HEK293 (cell line): ENCODE measurements at regions not wholly inside any gene's neighbourhood (a gene's known extent, or its start where the extent isn't known, plus 50 kb on each side); places are given as distances from the start of the nearest gene placed in this dataset.

Source experiments
- CTCF ChIA-PET: fragments of 350-600 bp; formaldehyde crosslinking; extraction: SDS; loops from one replicate; lab custom pipeline; 2021; ENCODE audit warnings: antibody characterized with exemption; lab: Yijun Ruan, JAX
- POLR2A ChIA-PET: fragments of 300-600 bp; formaldehyde crosslinking; extraction: SDS; loops from one replicate; lab custom pipeline; 2020; ENCODE audit warnings: antibody characterized with exemption, inconsistent platforms; lab: Yijun Ruan, JAX
- H3K27ac ChIP-seq: fragments of 200-500 bp; sonication (Bioruptor generic); 2 replicates; pipeline ENCODE4 v1.5.1; 2014; ENCODE audit warnings: low read depth, low read length, control low read depth, inconsistent platforms; ENCODE audit errors: extremely low read depth
- H3K36me3 ChIP-seq, 2 experiments: fragments of 200-500 bp in 1 of 2; sonication (Bioruptor generic) in 1 of 2; 1 replicate in 1 of 2; 2 replicates in 1 of 2; pipeline ENCODE4 v1.5.1; 2014 to 2017; ENCODE audit warnings: inconsistent platforms in 2 of 2, low read length in 2 of 2; ENCODE audit not compliant: control insufficient read depth in 2 of 2, insufficient read depth in 1 of 2
- H3K4me1 ChIP-seq: fragments of 200-500 bp; sonication (Bioruptor generic); 2 replicates; pipeline ENCODE4 v1.5.1; 2014; ENCODE audit warnings: mild to moderate bottlenecking, low read length, inconsistent platforms; ENCODE audit not compliant: control insufficient read depth, insufficient read depth
- H3K4me3 ChIP-seq: 2 replicates; pipeline ENCODE4 v1.5.1; 2011; ENCODE audit warnings: low read depth, mild to moderate bottlenecking, control low read depth, low read length, moderate library complexity
- H3K9me3 ChIP-seq: fragments of 200-500 bp; sonication (Bioruptor generic); 2 replicates; pipeline ENCODE4 v1.5.1; 2014; ENCODE audit warnings: low read depth, low read length, inconsistent platforms; ENCODE audit not compliant: control insufficient read depth, insufficient read depth
- CTCF ChIP-seq: fragments of 450-650 bp; formaldehyde crosslinking; IDR thresholded peaks from 2 replicates; pipeline ENCODE4 v1.5.1; 2016; ENCODE audit warnings: missing biosample characterization, missing genetic modification characterization
- FEZF1 ChIP-seq: fragments of 450-650 bp; formaldehyde crosslinking; IDR thresholded peaks from 2 replicates; pipeline ENCODE4 v1.5.1; 2016; ENCODE audit warnings: missing biosample characterization, missing genetic modification characterization
- GLIS2 ChIP-seq: fragments of 450-650 bp; formaldehyde crosslinking; IDR thresholded peaks from 2 replicates; pipeline ENCODE4 v1.5.1; 2016; ENCODE audit warnings: missing biosample characterization, missing genetic modification characterization
- KLF7 ChIP-seq: fragments of 450-650 bp; formaldehyde crosslinking; IDR thresholded peaks from 2 replicates; pipeline ENCODE4 v1.5.1; 2016; ENCODE audit warnings: missing biosample characterization, missing genetic modification characterization, borderline replicate concordance
- KLF9 ChIP-seq: fragments of 450-650 bp; formaldehyde crosslinking; IDR thresholded peaks from 2 replicates; pipeline ENCODE4 v1.5.1; 2016; ENCODE audit warnings: missing biosample characterization, missing genetic modification characterization, low read depth
- MZF1 ChIP-seq: fragments of 450-650 bp; formaldehyde crosslinking; IDR thresholded peaks from 2 replicates; pipeline ENCODE4 v1.5.1; 2017; ENCODE audit warnings: missing biosample characterization, missing genetic modification characterization, borderline replicate concordance
- PRDM2 ChIP-seq: fragments of 450-650 bp; formaldehyde crosslinking; IDR thresholded peaks from 2 replicates; pipeline ENCODE4 v1.5.1; 2016; ENCODE audit warnings: missing biosample characterization, missing genetic modification characterization, borderline replicate concordance
- ZBTB20 ChIP-seq: fragments of 450-650 bp; formaldehyde crosslinking; IDR thresholded peaks from 2 replicates; pipeline ENCODE4 v1.5.1; 2016; ENCODE audit warnings: missing biosample characterization, missing genetic modification characterization
- ZNF10 ChIP-seq: fragments of 450-650 bp; formaldehyde crosslinking; IDR thresholded peaks from 2 replicates; pipeline ENCODE4 v1.5.1; 2017; ENCODE audit warnings: missing biosample characterization, missing genetic modification characterization
- ZNF292 ChIP-seq: fragments of 450-650 bp; formaldehyde crosslinking; IDR thresholded peaks from 2 replicates; pipeline ENCODE4 v1.5.1; 2016; ENCODE audit warnings: low read depth, missing biosample characterization, missing genetic modification characterization, borderline replicate concordance
- ZNF366 ChIP-seq: fragments of 450-650 bp; formaldehyde crosslinking; conservative IDR thresholded peaks from 2 replicates; pipeline ENCODE4 v1.5.1; 2016; ENCODE audit warnings: missing biosample characterization, missing genetic modification characterization
- ZNF501 ChIP-seq: fragments of 450-650 bp; formaldehyde crosslinking; IDR thresholded peaks from 2 replicates; pipeline ENCODE4 v1.5.1; 2016; ENCODE audit warnings: missing biosample characterization, missing genetic modification characterization
- ZNF510 ChIP-seq: fragments of 450-650 bp; formaldehyde crosslinking; IDR thresholded peaks from 2 replicates; pipeline ENCODE4 v1.5.1; 2018; ENCODE audit warnings: mild to moderate bottlenecking, missing genetic modification characterization, missing biosample characterization; ENCODE audit not compliant: insufficient replicate concordance
- ZSCAN23 ChIP-seq: fragments of 450-650 bp; formaldehyde crosslinking; IDR thresholded peaks from 2 replicates; pipeline ENCODE4 v1.5.1; 2016; ENCODE audit warnings: missing biosample characterization, missing genetic modification characterization
- TF ChIP-seq, protein P1 (sequence below): fragments of 450-650 bp; formaldehyde crosslinking; IDR thresholded peaks from 2 replicates; pipeline ENCODE4 v1.5.1; 2016; ENCODE audit warnings: missing biosample characterization, missing genetic modification characterization
- TF ChIP-seq, protein P2 (sequence below): fragments of 450-650 bp; formaldehyde crosslinking; IDR thresholded peaks from 2 replicates; pipeline ENCODE4 v1.5.1; 2016; ENCODE audit warnings: missing biosample characterization, missing genetic modification characterization

DNA sequence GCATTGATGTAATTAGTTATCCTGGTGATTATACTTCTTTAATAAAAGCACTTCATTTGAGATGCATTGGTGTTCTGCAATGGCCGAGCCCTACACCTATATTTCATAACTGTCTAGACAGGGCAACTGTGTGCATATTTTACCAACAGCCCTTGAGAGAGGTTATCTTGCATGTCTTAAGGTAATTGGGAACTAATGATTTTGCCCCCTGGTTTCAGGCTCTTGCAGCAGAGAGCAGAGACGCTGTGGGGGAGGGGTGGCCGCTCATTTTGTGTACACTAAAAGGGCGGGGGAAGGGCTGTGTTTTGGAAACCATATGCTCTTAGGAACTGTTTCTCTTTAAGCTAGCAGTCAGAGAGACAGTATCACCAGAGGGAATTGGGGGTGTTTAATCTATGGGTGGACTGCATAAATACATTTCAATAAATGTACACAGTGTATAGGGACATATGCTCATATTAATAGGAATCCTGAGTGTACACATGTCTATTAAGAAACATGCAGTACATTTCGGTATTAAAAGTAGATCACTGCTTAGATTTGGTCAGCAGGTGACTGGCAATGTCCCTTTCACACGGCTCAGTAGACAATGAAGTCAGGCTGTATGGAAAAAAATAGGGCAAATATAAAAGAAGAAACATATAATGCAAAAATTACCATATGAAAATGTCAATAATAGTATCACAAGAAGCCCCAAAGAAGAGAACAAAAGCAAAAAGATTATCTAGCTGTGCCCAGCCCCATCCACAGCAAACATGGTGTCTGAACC is 402.9 kb upstream of the CITED2 start (continued):
- no peak for TF ChIP-seq ZNF366
- no peak for TF ChIP-seq FEZF1 (tag by site-specific recombination)

DNA sequence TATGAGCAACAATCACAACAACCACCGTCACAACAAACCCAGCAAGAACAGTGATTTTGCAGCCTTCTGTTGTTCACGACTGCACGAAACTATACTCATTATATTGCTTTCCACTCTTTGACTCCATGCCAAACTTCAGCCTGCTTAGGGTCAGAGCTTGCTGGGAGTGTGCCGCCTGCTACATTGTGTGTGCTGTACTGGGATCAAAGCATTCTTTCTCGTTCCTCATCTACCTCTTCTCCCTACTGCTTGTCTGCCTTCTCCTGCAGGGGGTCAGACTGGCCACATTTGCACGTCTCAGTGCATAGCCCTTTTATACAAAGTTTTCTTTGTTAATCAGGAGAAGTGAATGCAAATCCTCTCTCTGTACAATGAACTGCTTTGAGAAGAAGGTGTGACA is 401.6 kb upstream of the CITED2 start:
- Histone ChIP-seq H3K27ac (no peak overlapping the region), H3K4me3 (no peak overlapping the region), H3K36me3 (no peaks in the 10 kb centered on the region), H3K4me1 (peaks cover 5% of the 10 kb centered on the region; the same call in 1 of the 2 replicates)
- TF ChIP-seq ZNF10 (tag by site-specific recombination) (0 out of 2 replicates have a peak, but pooled peaks have one; percentile 17), ZNF501 (tag by site-specific recombination) (no peak)
- TF ChIP-seq, all 188 proteins: peak for 1
- no peaks in the 10 kb centered on the region for H3K9me3 ChIP-seq
- ChIA-PET POLR2A (interaction anchor here (1.9 kb wide), 1 partner anchor 402 kb away, joined by 4 read pairs; the partner anchor contains the start of gene CITED2), CTCF (no interaction called here)

DNA sequence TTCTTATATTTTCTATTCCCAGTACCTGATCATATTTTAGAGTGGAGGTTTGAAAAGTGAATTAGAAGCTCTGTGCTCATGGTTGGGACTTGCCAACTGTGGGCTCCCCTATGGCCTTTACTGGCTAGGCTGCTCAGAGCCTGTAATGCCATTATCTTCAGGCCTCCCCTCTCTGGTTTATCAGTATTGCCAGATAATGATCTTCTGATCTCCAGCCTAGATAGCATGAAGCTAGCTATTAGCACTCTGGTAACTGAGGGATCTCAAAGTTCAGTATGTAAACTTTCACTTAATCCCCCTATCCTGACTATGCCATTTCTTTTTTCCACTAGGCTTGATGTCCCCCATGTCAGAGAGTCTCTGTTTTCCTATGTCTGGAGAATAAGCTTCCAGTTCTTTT is 393.7 kb upstream of the CITED2 start:
- POLR2A ChIA-PET = interaction anchor here (1.0 kb wide), 1 partner anchor 394 kb away, joined by 5 read pairs; the partner anchor contains the start of gene CITED2
- CTCF ChIA-PET = interaction anchor here (0.6 kb wide), 1 partner anchor 27 kb away, joined by 3 read pairs; no protein-coding TSS in a partner anchor

GRCh38 chr6:139766796-139767195 is 392.3 kb upstream of the CITED2 start:
- CTCF ChIA-PET = no interaction called here
- POLR2A ChIA-PET = interaction anchor here (1.2 kb wide), 1 partner anchor 392 kb away, joined by 3 read pairs; the partner anchor contains the start of gene CITED2
- H3K27ac ChIP-seq = no peak overlapping the region
- no peak for TF ChIP-seq ZNF292 (tag by site-specific recombination)
- TF ChIP-seq, protein P1, sequence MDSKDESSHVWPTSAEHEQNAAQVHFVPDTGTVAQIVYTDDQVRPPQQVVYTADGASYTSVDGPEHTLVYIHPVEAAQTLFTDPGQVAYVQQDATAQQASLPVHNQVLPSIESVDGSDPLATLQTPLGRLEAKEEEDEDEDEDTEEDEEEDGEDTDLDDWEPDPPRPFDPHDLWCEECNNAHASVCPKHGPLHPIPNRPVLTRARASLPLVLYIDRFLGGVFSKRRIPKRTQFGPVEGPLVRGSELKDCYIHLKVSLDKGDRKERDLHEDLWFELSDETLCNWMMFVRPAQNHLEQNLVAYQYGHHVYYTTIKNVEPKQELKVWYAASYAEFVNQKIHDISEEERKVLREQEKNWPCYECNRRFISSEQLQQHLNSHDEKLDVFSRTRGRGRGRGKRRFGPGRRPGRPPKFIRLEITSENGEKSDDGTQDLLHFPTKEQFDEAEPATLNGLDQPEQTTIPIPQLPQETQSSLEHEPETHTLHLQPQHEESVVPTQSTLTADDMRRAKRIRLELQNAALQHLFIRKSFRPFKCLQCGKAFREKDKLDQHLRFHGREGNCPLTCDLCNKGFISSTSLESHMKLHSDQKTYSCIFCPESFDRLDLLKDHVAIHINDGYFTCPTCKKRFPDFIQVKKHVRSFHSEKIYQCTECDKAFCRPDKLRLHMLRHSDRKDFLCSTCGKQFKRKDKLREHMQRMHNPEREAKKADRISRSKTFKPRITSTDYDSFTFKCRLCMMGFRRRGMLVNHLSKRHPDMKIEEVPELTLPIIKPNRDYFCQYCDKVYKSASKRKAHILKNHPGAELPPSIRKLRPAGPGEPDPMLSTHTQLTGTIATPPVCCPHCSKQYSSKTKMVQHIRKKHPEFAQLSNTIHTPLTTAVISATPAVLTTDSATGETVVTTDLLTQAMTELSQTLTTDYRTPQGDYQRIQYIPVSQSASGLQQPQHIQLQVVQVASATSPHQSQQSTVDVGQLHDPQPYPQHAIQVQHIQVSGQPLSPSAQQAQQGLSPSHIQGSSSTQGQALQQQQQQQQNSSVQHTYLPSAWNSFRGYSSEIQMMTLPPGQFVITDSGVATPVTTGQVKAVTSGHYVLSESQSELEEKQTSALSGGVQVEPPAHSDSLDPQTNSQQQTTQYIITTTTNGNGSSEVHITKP = no peak
- no peak for TF ChIP-seq PRDM2 (tag by site-specific recombination)
- TF ChIP-seq GLIS2 = no peak
- no peak for TF ChIP-seq ZSCAN23 (tag by site-specific recombination)
- no peak for TF ChIP-seq KLF7 (tag by site-specific recombination)
- TF ChIP-seq CTCF (tag by site-specific recombination) = no peak
- no peak for TF ChIP-seq ZNF510
- TF ChIP-seq KLF9 (tag by site-specific recombination) = no peak
- TF ChIP-seq, protein P2, sequence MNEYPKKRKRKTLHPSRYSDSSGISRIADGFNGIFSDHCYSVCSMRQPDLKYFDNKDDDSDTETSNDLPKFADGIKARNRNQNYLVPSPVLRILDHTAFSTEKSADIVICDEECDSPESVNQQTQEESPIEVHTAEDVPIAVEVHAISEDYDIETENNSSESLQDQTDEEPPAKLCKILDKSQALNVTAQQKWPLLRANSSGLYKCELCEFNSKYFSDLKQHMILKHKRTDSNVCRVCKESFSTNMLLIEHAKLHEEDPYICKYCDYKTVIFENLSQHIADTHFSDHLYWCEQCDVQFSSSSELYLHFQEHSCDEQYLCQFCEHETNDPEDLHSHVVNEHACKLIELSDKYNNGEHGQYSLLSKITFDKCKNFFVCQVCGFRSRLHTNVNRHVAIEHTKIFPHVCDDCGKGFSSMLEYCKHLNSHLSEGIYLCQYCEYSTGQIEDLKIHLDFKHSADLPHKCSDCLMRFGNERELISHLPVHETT = no peak

More for the DNA sequence above, 393.7 kb upstream of the CITED2 start:
- TF ChIP-seq MZF1 (tag by site-specific recombination) (peak; percentile 22; the same call in 1 of the 2 replicates), ZBTB20 (no peak)
- no peak overlapping the region for H3K27ac ChIP-seq
- H3K4me3 ChIP-seq = no peak overlapping the region
- no peaks in the 10 kb centered on the region for H3K9me3 ChIP-seq
- H3K36me3 ChIP-seq = no peaks in the 10 kb centered on the region
- no peaks in the 10 kb centered on the region; the same call in 1 of the 2 replicates for H3K4me1 ChIP-seq

More at GRCh38 chr6:139766796-139767195, 392.3 kb upstream of the CITED2 start:
- H3K4me1 ChIP-seq = no peaks in the 10 kb centered on the region; the same call in 1 of the 2 replicates
- no peak overlapping the region for H3K4me3 ChIP-seq
- H3K36me3 ChIP-seq = no peaks in the 10 kb centered on the region
- H3K9me3 ChIP-seq = no peaks in the 10 kb centered on the region
